Fibroblast of the aortic adventitia (primary cell): ENCODE measurements at regions not wholly inside any gene's neighbourhood (a gene's known extent, or its start where the extent isn't known, plus 50 kb on each side); places are given as distances from the start of the nearest gene placed in this dataset.

Experiments
- DNase-seq: peaks from one replicate; pipeline ENCODE4 v3.0.0-alpha.2; 2010; ENCODE audit warnings: low read depth
- H3K4me3 ChIP-seq: 2 replicates; pipeline ENCODE4 v1.5.1; 2011; ENCODE audit warnings: low read depth, mild to moderate bottlenecking, control low read depth, low read length, moderate library complexity
- TF ChIP-seq, protein P1 (sequence below): IDR thresholded peaks from 2 replicates; pipeline ENCODE4 v1.5.1; 2011; ENCODE audit warnings: mild to moderate bottlenecking, low read length, control low read depth, inconsistent platforms; ENCODE audit not compliant: insufficient read depth

DNA sequence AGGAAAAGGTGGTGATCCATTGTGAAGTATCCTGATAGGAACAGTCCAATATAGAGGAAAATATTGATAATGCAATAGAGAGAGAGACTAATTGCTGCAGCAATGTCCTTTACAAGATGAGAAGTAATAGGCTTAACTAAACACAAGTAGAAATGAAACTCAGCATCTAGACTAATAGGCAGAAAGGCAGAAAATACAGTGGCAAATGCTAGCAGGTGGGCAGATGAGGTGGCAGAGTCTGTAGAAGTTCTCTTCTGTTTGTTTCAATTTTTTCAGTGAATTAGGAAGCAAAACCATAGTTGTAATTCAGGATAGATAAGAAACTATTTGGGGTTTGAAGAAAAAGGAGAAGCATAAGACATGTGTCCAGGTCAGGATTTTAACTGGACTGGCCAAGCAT lies 236.7 kb upstream of the HS3ST5 start:
- TF ChIP-seq, protein P1, sequence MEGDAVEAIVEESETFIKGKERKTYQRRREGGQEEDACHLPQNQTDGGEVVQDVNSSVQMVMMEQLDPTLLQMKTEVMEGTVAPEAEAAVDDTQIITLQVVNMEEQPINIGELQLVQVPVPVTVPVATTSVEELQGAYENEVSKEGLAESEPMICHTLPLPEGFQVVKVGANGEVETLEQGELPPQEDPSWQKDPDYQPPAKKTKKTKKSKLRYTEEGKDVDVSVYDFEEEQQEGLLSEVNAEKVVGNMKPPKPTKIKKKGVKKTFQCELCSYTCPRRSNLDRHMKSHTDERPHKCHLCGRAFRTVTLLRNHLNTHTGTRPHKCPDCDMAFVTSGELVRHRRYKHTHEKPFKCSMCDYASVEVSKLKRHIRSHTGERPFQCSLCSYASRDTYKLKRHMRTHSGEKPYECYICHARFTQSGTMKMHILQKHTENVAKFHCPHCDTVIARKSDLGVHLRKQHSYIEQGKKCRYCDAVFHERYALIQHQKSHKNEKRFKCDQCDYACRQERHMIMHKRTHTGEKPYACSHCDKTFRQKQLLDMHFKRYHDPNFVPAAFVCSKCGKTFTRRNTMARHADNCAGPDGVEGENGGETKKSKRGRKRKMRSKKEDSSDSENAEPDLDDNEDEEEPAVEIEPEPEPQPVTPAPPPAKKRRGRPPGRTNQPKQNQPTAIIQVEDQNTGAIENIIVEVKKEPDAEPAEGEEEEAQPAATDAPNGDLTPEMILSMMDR, result no peak
- DNase-seq, result no peak
- H3K4me3 ChIP-seq, result no peak overlapping the region

DNA sequence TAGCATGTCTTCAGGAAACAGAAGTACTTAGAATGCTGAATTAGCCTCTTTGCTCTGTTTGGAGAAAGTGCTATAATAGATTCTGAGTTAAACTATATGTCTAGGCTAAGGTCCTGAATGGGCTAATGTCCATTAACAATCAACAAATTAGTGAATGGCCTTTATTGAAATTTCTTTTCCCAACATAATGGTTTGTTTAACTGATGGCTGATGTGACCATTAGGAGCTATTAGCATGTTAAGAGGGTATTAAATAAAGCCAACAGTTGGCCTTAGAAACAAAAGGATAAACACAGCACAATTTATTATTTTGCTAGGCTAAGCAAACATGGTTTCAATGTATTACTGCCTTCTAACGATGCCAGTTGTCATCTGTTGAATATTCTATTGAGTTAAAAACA lies 234.3 kb upstream of the HS3ST5 start:
- no peak for DNase-seq
- H3K4me3 ChIP-seq, result no peak overlapping the region
- TF ChIP-seq, protein P1, result no peak

DNA sequence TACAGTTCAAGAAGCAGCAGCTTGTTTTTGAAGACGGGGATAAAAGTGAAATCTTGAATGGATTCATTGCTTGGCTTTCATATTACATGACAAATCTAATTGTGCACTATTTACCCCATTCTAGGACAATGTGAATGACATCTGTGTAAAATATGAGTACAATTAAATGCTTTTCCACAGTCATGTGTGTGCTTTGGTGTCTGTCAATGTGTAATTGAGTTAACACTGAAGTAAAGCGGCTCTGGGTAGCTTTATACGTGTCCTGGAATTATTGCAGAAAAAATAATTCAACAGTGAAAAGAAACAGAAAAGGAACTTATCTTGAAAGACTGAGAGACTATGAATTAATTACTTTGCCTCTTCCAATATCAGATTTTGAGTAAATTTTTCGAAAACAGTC lies 233.5 kb upstream of the HS3ST5 start:
- no peak for DNase-seq
- TF ChIP-seq, protein P1, result no peak
- H3K4me3 ChIP-seq, result no peak overlapping the region

DNA sequence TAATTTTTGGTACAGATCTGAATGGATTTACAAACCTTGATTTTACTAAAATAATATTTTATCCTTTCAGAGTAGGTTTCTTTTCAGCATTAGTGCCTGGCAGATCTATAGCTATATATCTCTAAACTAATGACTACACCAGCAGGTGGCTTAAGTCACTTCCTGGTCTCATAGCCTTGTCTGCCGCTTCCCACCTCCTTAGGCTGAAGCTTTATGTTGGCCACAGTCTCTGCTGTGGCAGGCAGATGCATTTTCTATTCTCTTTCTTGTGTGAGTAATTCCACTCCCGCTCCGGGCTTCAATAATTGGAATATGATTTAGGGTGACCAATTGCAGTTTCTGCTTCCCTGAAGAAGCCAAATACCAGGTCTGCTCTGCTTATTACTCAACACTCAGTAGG lies 226.8 kb upstream of the HS3ST5 start:
- no peak overlapping the region for H3K4me3 ChIP-seq
- DNase-seq, result no peak
- TF ChIP-seq, protein P1, result no peak

DNA sequence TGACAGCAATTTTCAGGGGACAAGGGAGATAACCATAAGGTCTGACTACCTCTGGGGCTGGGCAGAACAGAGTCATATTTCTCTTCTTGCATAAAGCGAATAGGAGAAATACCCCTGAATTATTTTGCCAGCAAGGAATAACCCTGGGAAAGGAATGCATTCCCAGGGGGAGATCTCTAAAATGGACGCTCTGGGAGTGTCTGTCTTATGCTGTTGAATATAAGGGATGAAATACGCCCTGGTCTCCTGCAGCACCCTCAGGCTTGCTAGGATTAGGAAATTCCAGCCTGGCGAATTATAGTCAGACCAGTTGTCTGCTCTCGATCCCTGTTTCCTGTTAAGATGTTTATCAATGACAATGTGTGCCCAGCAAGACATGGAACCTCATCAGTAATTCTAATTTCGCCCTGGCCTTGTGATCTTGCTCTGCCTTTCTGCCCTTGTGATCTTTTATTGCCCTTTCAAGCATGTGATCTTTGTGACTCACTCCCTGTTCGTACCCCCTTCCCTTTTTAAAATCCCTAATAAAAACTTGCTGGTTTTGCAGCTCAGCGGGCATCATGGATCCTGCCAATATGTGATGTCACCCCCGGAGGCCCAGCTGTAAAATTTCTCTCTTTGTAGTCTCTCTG lies 221.6 kb upstream of the HS3ST5 start:
- H3K4me3 ChIP-seq, result no peak overlapping the region
- DNase-seq, result no peak
- TF ChIP-seq, protein P1, result no peak

DNA sequence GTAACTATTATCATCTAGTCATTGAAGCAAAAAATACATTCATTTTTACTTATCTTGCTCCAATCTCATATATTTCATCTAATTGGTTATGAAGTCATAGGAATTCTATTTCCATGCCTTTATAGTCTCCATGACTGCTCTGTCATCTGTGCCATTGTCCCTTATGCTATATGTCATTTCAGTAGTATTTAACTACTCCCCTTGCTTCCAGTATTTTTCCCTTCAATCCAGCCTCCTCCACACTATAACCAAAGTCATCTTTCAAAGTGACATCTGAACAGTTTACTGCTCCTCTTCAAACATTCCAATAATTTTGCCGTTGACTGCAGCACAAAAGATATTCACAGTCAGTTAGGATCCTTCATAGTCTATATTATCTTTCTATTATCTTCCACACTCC lies 216.6 kb upstream of the HS3ST5 start:
- no peak for DNase-seq
- TF ChIP-seq, protein P1, result no peak
- H3K4me3 ChIP-seq, result no peak overlapping the region

DNA sequence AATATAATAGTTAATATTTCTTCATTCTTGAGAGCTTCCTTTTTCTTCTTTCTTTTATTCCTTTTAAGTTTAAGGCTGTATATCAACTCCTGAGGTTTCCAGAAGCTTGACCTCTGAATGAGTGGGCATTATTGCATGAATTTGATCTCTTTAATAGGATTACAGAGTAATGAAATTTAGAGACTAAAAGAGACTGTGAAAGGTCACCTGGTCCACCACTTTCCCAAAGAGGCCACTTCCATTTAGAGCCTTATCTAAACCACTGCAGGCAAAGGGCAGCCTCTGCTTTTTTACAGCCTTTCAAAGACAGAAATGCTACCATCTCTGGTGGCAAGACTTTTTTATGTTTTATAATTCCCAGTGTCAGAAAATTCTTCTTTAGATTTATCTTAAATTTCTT lies 215.3 kb upstream of the HS3ST5 start:
- DNase-seq, result no peak
- TF ChIP-seq, protein P1, result no peak
- H3K4me3 ChIP-seq, result no peak overlapping the region
